NCI-H1048 (cell line): ENCODE measurements at regions not wholly inside any gene's neighbourhood (a gene's known extent, or its start where the extent isn't known, plus 50 kb on each side); places are given as distances from the start of the nearest gene placed in this dataset.
"Not testable (repeated sequence)": the region's sequence is repeated elsewhere in the genome, so short reads cannot be mapped to it uniquely, and the experiment has no call there.

Experiments used
- DNase-seq: peaks from one replicate; lab custom pipeline; 2025; lab: John Stamatoyannopoulos, UW

DNA sequence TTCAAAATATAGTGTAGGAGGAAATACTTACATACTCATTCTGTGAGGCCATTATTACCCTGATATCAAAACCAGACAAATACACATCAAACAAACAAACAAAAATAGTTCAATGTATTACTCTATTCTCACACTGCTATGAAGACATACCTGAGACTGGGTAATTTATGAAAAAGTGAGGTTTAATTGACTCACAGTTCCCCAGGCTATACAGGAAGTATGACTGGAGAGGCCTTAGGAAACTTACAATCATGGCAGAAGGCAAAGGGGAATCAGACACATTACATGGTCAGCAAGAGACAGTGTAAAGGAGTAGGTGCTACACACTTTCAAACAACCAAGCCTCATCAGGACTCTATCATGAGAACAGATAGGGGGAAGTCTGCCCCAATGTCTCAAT, 1023.2 kb downstream of the TMTC2 start:
- DNase-seq = no peak

- DNase-seq = no peak
Observed at GRCh38 chr12:83700838-83701237, 1014.1 kb downstream of the TMTC2 start.

- DNase-seq = not testable (repeated sequence)
Observed at GRCh38 chr12:83696311-83696710, 1009.6 kb downstream of the TMTC2 start.

- DNase-seq = no peak
Observed at GRCh38 chr12:83691730-83692129, 1005.0 kb downstream of the TMTC2 start.

GRCh38 chr12:83690465-83690864, 1003.8 kb downstream of the TMTC2 start:
- DNase-seq = no peak

DNA sequence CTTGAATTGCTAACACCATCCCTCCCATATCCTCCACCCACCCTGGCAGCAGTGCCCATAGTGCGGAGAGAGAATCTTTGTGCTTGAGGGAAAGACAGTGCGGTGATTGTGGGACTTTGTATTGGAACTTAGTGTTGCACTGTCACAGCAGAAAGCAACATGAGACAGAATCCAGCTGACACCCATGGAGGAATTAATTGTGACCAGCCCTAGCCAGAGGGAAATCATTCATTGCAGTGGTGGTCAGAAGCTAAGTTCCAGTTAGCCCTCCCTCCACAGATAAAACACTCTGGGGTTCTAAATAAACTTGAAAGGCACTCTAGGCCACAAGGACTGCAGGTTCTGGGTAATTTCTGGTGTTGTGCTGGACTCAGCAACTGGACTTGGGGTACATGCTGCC, 1002.6 kb downstream of the TMTC2 start:
- DNase-seq = no peak

DNA sequence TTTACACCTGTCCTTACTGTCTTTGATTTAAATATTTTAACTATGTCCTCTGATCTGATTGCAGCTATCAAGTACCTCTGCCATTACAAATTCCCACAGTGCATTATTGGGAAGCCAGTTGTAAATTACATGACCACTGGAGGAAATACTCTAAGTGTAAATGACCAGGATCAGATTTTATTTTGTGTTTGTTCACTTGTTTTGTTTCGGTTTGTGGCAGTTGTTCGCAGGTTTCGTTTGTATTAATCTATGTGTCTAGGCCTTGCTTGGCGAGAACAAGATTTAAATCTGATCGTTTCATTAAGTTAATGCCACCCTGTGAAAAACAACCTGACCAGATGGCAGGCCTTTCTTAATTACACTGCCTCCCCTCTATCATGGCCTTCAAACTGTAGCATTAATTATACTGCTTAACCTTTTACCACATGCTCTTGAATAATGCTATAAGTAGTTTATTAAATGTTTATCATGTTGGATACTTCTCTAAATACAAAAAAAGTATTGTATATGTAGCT, 990.1 kb downstream of the TMTC2 start:
- no peak for DNase-seq

DNA sequence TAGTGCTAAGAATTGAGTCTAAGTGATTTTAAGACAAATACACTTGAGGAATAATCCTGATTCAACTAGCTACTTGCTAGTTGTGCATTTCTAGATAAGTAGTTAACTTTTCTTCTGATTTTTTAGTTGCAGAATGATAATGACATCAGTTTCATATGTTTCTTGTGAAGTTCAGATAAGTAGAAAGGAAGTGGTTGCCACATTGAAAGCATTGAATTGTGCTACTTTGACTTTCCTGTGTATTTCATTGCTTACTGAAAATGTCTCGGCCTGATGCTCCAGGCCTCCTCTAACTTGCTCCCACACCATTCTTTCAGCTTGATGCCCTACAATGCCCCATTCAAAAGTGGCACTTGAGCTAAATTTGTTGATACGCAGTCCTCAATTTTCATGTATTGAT, 980.0 kb downstream of the TMTC2 start:
- no peak for DNase-seq

GRCh38 chr12:83665634-83666218, 979.0 kb downstream of the TMTC2 start:
- DNase-seq = no peak

GRCh38 chr12:83664650-83665049, 977.9 kb downstream of the TMTC2 start:
- DNase-seq = no peak

DNA sequence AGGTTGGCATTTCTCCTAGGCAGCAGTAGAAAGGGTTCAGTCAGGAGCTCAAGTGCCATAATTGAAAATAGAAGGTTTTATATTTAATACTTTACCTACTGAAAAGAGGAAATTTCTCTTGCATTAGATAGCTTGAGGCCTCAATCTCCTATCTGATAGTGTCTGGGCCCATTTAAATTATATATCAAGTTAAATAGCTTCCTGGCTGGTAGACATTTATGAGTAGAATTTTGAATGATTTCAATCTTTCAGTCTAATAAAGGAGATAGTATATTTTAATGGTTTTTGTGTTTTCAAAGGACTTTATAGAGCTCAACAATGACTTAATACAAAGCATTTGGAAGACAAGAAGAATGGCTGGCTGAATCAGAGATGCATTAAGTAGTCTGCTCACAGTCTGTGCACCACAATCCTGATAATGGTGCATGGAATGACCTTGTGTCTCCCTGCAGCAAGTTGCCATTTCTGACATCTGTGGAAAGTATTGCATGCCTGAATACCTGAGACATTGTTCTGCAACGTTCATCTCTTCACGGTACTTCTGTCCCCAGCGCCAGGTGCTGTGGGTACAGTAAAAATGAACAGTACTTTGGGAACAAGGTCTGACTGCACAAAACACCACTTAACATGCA, 974.1 kb downstream of the TMTC2 start:
- DNase-seq = no peak

DNA sequence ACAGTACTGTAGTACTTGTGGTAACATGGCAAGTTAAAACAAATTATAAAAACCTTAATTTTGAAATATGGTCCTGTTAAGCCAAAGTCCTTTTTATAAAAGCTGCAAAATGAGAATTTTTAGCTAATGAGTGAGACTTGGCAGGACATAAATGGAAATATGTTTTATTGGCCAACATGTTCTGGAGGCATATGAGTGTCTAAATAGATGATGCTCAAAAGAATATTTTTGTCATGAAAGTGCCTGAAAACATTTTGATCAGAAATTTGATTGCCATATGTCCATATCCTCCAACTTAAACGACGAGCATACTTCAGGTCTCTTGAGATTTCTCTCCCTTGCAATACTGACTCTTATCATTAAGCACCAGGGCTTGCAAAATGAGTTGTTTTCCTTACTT, 972.6 kb downstream of the TMTC2 start:
- no peak for DNase-seq

GRCh38 chr12:83656004-83656403, 969.3 kb downstream of the TMTC2 start:
- DNase-seq = no peak

DNA sequence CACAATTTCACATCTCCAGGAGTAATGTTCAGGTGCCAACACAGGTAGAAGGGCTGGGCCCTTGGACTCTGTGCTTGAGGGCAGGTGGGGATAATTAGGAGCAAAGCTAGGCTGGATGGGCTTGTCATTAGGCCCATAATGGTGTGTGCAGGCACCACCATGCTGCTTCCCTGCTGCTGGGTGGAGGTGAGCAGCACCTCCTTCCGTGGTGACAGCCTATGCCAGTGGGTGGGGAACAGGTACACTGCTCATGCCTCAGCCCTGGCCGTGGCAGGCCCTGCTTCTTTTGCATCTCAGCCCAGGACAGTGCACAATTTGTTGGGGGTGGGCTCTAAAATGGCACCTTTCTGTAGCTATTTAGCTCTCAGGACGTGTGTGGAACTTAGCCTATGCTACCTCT, 955.5 kb downstream of the TMTC2 start:
- no peak for DNase-seq

DNA sequence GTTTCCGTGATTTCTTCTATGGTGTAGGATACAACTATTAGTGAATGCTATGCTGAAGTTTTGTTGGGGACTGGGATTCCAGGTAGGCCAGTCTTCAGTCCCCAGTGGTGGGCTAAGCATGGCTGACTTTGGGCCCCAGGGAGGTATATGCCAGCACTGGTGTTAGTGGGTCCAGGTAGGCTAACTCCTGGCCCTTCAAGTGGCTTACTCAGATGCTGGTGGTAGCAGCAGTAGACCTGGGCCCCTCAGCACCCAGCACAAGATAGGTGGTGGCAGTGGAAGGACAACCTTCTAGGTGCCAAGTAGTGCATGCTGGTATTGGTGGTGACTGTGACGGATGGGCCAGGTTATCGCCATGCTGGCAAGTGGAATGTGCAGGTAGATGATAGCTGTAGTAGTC, 955.1 kb downstream of the TMTC2 start:
- no peak for DNase-seq

DNA sequence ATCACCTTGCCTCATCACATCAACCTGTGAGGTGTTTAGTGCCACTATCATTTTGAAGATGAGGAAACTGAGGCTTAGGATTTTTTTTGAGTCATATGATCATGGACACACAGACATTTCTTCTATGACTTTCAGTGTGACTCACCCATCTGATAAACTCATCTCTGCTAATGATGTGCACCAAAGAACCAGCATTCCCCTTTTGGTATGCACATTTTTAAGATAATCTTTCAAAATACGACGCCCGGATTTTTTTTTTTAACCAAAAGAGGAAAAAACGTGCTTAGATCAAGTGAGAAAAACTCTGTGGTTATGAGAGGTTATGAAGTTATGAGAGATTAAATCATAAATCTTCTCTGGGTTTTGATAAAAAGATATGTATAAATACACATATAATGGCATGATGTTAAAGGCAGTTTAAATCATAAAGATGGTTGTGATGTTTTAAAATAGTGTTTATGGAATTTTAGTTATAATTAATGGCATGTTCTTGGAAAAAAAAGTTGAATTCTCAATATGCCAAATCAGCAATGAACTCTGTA, 948.1 kb downstream of the TMTC2 start:
- DNase-seq = no peak

- DNase-seq = no peak
Observed at GRCh38 chr12:83630526-83630925, 943.8 kb downstream of the TMTC2 start.

DNA sequence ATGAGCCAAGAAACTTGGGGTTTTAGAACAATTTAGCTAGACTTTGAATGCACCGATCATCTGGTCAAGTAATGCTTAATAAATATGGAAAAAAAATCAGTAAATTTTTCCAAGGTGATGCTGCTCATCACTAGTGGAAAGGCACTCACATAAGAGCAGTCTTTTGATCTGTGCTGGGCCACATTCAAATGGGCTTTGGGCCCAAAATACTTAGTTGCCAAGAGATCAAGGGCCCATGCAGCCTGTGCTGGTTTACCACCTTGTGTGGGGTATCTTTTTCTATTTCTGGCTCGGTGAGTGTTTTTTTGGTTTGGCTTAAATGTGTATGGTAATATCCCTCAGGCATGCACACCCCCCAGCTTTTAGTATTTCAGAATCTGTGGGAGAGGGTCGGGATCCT, 943.2 kb downstream of the TMTC2 start:
- no peak for DNase-seq

DNA sequence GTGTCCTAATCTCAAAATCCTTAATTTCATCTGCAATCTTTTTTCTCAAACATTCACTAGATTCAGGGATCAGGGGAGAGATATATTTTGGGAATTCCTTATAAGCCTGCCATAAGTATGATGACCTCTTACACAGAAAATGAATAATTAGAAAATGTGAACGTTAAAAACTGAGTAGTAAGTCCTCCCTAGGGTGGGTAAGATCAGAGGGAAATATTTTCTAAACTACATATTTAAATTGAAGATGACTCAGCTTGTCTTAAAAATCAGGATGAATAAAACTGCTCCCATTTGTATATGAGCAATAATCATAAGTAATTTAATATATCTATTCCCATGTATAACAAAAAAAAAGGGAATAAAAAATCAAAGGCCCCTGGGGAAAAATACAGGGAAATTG, 935.5 kb downstream of the TMTC2 start:
- DNase-seq = no peak

- no peak for DNase-seq
Observed at GRCh38 chr12:83619973-83620372, 933.3 kb downstream of the TMTC2 start.

- no peak for DNase-seq
Observed at GRCh38 chr12:83615152-83615551, 928.4 kb downstream of the TMTC2 start.

DNA sequence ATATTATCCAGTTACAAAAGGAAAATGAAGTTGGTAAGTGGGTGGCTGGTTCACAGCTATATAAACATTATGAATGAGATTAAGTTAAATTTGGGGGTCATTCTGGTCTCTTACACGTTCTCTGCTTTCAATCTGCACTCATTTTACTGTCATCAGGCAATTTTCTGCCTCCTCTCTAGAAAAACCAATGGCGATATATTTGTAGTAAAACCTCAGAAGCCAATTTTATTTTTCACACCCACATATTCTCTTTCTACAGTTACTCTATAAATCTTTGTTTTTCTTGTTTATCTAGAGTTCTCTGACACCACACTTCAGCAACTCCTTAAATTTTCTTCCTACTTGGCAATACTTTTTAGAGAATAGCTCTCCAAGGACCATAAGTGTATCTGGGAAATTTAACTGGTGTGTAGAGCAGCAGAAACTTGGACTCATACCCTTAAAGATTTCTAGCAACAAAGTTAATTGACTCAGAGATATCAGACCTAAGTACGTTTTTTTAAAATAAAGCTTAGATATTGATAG, 926.9 kb downstream of the TMTC2 start:
- DNase-seq = no peak

GRCh38 chr12:83603106-83603505, 916.4 kb downstream of the TMTC2 start:
- DNase-seq = no peak

- no peak for DNase-seq
Observed at GRCh38 chr12:83575326-83575725, 888.6 kb downstream of the TMTC2 start.
